Islet precursor cell (in vitro differentiated cells): ENCODE measurements at regions not wholly inside any gene's neighbourhood (a gene's known extent, or its start where the extent isn't known, plus 50 kb on each side); places are given as distances from the start of the nearest gene placed in this dataset.
"Not testable (repeated sequence)": the region's sequence is repeated elsewhere in the genome, so short reads cannot be mapped to it uniquely, and the experiment has no call there.

Experiments
- DNase-seq: peaks from one replicate; pipeline ENCODE4 v3.0.0-alpha.2; 2018

DNA sequence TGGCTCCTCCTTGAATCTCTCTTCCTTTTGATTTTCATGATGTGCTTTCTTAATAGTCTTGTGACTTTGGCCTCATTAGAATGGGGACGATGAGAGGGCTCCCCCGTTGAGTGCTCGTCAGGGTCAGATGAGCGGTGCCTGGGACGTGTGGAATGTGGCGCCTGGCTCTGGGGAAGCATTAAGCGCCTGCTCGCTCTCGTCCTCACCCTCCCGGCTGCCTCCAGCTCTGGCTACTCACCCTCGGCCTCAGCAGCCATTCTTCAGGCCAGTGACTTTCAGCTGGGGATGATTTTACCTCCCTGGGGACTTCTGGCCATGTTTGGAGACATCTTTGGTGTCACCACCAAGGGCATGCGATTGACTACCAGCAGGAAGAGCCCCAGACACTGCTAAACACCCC, 69.7 kb downstream of the RPS6KA4 start:
- DNase-seq = peak; percentile 56

DNA sequence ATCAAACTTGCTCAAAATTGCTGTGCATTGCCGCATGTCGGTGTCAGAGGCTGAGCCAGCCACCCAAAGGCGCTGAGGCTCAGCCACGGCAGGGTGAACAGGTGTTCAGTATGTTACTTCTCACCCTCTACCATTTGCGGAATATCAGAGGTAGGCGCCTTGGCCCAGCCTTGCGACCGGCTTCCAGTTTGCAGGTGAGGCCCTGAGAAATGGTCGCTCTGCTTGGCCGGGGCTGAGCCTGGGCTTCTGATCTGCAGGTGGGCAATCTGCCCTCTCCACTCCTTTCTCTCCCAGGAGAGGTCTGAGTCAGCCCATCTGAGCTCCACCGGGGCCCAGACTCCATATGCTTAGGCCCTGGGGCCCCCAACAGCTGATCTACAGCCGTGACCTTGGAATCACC, 71.0 kb downstream of the RPS6KA4 start:
- no peak for DNase-seq

DNA sequence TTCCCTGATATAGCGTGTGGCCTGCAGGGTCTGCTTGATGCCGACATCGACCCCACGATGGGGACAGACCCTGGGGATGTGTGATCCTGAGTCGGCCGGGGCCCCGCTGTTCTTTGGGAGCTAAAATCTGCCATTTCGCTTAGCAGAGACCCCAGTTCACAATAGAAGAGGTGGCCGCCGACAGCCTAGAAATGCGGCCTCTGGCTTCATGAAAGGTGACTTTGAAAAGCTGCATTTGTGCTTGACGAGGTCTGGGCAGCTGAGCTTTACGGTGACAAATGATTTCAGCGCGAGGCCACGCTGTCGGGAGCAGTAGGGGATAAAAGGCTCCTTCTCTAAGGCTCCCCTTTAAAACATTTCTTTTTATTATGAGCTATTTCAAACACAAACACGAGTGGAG, 71.7 kb downstream of the RPS6KA4 start:
- DNase-seq = no peak

DNA sequence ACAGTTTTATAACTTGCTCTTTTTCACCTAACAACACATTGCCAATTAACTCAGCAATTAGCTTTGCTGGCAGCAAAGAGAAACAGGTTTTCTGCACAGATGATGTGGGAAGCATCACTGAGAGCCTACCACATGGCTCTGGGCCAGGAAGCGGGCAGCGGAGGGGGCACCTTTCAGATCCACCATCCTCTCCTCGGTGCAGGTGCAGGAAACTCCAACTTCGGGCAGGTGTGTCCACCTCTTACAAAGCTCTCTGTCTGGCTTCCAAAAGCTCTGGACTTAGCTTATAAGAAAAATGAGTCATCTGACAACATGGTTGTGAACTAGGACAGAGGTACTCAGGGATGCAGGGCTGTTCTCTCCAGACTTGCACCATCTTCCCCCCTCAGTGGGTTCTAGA, 77.0 kb downstream of the RPS6KA4 start:
- DNase-seq = no peak

DNA sequence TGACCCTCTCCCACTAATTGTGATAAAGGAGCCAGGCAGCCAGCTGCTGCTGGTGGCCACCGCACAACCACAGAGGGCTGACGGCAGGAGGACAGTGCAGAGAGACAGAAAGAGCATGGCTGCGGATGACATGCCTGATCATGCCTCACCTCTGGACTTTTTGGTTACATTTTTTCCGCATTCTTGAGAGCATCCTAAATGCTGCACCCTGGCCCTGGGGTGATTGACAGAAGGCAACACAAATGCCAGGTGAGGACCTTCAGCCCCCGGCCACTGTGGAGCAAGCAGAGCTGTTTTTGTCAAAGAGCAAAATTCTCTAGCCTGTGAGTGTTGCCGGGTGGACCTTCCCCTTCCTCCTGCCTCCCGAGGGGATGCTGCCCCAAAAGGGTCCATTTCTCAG, 78.5 kb downstream of the RPS6KA4 start:
- DNase-seq = peak; percentile 59

DNA sequence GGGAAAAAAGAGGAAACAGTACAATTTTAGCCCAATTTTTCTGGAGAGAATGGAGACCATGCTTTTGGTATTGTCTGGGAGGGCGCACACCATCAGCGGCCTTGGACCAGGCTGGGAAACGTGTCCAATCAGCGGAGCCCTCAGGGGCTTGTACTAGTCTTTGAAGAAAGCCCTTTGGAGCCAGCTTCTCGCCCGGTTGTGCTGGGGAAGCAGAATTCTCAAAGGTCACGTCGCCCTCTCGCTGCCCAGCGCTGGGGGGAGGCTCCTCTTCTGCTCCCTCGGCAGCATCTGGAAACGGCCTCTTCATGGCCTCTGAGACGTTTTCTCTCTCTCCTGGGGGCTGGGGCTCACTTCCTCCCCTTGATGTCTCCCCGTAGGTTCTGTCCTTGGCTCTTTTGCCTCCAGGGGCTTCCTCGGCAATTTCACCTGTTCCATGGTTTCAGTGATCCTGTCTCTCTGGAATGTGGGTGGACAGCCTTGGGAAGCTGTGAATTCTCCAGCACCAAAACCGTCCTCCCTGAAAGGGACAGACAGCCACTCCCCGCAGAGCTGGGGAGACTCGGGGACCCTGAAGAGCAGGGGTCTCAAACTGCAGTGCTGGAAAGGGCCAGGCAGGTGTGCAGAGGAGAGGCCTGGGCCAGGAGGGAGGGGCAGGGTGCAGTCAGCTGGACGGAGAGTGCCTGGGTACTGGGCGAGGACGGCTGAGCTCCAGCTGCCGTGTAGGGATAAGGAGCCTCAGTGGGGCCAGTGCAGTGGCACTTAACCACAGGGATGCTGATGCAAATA, 80.2 kb downstream of the RPS6KA4 start:
- peak; percentile 96 for DNase-seq

DNA sequence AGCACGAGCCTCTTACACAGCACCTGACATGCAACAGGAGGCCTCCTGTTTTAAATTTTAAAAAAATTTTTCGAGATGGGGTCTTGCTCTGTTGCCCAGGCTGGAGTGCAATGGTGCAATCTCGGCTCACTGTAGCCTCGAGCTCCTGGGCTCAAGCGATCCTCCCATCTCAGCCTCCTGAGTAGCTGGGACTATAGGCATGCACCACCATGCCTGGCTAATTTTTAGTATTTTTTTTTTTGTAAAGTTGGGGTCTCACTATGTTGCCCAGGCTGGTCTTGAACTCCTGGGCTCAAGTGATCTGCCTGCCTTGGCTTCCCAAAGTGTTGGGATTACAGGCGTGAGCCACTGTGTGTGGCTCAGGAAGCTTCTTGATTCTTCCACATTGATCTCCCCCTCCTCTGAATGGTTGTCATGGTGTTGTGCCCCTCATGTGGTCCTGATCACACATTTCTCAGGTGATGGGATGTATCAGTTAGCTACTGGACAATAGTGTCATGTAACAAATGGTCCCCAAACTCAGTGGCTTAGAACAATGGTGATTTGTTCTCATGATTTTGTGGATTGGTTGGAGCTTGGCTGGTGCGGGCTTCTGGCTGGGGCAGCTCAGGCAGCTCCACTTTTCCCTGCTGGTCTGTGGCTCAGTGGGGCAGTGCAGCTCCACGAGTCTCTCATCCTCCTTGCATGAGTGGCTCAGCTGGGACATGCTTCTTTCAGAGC, 81.0 kb downstream of the RPS6KA4 start:
- not testable (repeated sequence) for DNase-seq

DNA sequence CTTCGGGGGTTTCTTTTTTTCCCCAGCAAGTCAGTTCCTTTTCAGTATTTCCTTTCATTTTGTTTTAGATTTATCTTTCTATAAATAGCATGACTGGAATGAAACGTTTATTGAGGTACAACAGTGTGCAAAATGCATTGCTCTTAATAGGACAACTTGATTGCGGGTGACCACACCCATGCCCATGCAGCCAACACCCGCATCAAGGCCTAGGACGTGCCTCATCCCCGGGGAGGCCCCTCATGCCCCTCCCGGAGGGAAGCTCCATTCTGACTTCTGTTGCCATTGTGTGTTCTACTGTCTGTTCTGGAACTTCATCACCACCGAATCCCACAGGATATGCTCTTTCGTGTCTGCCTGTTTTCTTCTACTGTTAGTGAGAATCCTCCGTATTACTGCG, 82.2 kb downstream of the RPS6KA4 start:
- DNase-seq = peak; percentile 35

DNA sequence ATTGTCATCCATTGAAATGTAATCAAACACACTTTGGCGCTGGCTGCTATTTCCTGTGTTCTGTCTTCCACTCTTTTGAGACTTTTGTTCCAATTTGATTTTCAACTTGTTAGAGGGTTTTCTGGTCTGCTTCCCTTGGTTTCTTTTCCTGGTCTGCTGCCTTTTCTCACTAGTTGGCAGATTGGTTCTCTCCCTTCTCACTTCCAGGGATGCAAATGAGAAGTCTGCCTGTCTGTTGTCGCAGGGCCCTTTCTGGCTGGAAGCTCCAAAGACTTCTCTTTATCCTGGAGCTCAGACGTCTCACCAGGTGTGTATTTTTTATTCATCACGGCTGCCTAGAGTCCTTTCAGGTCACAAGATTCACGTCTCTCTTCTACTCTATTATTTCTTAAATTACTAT, 84.0 kb downstream of the RPS6KA4 start:
- peak; percentile 22 for DNase-seq

DNA sequence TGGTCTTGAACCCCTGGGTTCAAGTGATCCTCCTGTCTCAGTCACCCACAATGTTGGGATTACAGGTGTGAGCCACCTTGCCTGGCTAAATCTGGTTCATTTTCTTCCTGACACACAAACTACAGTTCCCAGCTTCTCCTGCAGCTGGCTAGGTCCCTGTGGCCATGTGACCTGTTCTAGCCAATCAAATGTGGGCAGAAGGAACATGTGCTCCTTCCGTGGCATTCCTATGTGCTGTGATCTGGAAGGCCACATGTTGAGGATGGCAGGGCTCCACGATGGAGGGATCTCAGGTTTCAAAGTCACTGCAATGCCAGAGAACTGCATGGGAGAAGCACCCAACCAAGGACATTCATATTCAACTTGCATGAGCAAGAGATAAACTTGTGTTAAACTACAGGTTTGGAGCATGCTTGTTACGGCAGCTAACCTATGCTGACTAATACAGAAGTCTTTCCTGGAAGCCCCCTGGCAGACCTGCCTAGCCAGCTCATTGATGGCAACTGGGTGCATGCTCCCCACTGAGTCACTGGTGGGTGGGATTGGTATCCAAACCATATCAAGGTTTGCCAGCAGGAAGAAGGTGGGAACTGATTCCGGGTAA, 86.0 kb downstream of the RPS6KA4 start:
- peak; percentile 50 for DNase-seq

DNA sequence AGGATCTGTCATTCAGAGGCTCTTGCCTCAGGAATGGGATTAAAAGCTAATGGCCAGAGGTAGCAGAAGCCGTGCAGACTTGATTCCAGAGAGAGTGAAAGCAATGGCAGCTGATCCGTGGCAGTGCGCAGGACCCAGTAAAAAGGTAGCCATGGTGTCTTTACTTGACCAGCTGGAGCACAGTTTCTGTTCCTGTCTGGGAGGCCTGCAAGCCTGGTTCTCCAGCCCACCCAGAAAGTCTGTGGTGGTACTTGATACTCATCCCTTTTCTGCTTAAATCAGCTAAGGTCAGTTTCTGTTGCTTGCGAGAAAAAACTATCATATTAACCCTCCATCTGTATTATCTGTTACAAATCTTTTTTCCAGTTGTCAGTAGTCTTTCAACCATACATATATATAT, 86.7 kb downstream of the RPS6KA4 start:
- DNase-seq = peak; percentile 37

DNA sequence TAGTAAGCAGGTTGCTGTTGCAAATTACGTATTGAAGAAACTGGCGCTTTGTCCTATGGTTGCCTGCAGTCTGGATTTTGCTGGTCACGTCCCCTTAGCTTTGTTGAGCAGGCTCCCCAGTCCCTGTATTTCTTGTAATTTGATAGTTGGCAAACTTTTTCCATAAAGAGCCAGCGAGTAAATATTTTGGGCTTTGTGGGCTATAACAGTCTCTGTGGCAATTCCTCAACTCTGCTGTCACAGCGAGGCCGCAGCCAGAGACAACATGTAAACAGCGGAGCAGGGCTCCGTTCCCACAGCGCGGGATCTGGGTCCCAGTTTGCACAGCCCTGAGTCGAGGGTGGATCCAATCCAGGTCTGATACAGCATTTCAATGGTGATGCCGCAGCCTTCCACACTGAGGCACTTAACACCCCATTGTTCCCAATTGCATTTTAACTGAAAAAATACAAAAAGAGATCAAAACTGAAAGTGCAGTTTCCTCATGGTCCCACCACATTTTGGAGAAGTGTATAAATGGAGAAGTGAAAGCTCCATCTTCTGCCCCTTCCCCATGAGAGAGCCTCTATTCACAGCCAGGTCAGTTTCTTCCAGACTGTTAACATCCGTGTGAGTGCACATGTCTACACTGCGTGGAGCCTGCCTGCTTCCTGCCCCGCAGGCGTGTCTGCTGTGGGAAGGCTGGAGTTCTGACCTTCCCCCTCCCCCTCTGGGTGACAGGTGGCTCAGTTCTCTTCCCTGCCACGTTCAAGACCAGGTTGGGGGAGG, 89.1 kb downstream of the RPS6KA4 start:
- peak; percentile 69 for DNase-seq

DNA sequence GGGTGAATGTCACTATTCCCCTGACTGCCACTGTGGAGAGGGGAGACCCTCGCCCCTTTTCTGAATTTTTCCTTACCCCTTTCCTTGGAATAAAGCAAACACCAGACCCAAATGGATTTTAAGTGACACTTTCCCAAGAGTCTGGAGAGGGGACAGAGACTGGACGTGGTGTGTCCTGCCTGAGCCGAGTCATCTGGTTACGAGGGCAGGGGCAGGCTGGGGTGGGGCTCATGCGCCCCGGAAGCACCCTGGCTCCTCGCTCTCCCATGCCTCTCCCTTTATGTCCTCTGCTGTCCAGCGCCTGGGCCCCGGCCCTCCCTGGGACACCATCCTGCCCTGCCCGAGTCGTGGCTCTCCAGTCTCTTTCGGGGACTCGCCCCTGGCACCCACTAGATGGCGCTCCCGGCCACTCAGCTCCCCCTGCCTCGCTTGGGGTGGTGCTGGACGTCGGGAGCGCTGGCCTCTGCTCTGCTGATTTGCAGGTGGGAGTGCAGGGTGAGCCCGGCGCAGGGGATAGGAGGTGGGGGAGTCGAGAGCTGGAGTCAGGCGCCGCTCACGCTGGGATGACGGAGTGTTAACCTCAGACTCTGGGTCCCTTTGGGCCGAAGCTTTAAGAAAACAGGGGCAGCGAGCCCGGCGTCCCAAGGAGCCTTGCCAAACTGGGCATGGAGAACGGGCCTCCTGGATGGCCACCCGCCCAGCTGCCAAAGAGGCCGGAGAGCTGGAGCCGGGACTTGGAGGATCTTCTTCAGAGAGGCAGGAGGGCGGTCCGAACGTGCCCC, 89.8 kb downstream of the RPS6KA4 start:
- peak; percentile 94 for DNase-seq

DNA sequence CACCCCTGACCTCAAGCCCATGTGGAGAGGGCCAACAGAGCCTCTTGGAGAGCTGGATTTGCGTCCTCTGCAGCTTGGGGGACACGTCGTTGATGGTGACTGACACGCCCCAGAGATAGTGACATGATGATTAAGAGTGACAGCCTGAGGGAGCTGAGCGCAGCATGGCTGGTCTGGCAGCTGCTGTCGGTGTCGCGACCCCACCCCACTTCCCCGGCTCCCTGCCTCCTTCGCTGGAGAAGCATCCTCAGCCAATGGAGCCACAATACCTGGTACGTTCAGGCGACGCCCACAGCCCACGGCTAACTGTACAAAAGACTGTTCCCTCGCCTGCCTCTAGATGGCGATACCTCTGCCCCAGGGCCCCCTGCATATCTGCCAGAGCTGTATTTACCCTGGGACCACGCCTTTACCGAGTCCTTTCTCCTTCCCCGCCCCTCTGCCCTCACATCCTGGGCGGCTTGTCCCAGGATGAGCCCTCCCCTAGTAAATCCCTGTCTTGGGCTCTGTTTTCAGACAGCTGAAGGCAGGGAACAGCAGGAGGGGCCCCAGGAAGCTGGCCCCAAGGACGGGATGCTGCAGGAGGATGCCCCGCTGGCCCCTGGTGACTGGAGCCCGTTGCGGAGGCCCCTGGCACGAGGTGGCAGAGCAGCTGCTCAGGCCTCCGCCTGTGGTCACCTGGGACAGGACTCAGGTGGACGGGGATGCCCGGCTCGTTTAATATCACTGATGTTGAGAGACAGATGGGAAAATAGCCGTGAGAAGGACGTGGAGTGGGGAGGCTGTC, 90.6 kb downstream of the RPS6KA4 start:
- peak; percentile 95 for DNase-seq

DNA sequence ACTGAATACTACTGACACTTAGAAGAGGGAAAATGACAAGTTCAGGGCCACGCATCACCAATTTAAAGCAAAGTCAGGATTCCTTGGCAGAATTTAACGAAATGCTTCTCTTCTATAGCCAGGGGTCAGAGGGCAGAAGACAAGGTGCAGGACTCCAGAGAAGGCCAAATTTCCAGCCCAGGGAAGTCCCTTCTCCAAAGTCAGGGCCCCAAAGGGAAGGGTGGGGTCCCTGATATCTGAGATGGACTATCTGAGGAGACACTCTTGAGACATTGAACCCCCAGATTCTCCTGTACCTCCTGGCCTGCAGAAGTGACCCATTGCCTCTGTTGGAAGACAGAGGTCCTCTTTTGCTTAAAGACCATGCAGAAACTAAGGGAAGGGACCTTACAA, 91.2 kb downstream of the RPS6KA4 start:
- peak; percentile 27 for DNase-seq

DNA sequence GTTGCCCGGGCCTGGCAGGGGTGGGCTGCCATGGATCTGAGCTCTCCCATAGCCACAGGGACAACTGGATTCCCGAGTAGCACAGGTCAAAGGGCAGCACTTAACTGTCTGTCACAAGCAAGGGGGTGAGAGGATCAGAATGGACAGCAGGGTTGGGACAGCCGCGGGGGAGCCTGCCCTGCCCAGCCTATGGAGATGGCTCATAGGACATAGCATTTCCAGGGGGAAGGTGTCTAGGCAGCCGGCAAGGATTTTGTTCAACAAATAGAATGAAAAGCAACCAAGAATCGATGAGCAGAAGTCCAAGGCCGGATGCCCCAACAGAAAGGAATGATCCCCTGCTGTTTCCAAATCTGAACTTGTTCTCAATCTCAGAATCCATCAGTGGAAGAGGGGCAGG, 92.9 kb downstream of the RPS6KA4 start:
- DNase-seq = peak; percentile 36

DNA sequence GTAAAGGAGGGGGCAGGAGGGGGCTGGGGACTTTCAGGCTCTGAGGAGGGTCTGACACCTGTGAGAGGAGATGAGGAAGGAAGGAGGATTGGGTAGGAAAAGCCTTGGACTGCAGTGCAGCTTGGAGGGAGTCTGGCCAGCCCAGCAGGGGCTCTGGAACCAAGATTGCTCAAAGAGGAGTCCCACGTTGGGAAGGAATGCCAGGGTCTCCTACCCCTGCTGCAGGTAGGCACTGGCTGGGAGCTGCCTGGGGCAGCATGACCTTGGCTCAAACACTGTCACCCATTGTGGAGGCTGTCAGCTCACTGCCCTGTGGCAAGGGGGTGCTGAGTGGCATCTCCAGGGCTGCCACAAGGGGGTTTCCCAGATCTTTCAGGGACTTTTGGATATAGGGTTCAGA, 94.5 kb downstream of the RPS6KA4 start:
- DNase-seq = peak; percentile 29

DNA sequence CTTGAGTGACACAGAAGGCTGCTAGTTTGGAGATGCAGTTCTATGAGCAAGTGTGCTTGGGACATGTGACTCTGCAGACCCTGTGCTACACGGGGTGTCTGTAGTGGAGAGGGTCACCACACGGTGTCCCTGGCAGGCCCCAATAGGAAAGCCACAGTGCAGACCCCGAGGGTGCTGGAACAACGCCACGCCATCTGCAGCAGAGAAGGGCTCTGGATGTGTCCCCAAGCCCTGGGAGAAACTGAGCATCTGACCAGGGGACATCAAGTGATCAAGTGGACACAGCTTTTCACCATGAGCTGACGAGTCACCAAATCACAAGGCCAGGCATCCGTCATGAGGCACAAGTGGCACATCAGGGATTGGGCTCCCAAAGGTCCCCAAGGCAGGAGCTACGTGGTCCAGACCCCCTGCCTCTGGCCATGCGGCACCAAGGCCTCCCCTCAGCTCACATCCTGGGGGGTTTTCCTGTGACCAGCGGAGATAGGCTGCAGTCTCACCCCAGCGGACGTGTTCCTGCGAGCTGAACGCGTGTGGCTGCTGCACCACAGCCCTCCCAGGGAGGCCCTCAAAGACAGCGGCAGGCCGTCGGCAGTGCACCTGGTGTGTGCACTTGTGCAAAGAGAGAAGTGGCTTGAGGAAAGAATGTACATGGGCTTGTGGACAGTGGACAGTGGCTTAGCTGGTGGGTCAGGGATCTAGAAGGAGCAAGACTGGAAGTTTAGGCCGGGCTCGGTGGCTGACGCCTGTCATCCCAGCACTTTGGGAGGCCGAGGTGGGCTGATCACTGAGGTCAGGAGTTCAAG, 96.7 kb downstream of the RPS6KA4 start:
- DNase-seq = peak; percentile 50

DNA sequence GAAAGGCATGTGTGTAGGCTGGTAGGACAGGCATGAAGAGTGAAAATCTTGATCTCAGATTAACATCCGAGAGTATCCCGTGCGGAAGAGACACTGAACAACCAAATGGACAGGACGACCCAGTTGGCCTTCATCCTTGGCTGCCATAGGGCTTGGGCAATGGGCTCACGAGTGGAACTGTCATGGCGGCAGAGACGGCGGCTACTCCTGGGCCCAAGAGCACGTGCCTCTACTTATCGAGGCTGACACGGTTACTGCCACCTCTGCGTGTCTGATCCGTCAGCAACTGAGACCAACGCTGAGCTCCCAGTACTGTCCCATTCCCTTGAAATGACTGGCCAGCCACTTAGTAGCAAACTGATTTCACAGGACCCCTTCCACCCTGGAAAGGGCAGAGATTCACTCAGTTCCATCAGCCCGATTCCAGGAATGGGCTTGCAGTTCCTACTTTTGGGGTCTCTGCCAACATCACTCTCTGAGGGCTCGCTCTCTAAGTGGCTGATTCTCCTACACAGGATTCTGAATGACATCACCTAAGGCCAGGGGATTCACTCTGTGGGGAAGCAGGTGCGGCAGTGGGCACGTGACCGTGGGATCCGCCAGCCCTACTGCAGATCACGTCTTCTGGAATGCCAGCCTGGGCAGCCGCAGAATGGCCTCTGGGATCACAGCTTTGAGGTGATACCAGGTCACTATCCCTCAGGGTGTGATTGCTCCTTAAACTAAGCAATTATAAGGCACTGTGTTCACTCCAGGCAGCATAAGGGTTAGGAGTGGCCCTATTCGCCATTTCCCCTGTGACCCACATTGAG, 97.8 kb downstream of the RPS6KA4 start:
- DNase-seq = peak; percentile 40
